HG02970 (cell line): ENCODE measurements at regions not wholly inside any gene's neighbourhood (a gene's known extent, or its start where the extent isn't known, plus 50 kb on each side); places are given as distances from the start of the nearest gene placed in this dataset.

Experiments
- ATAC-seq: cut with Tn5 transposase; IDR thresholded peaks from one replicate; pipeline ENCODE4 v1.9.1; 2021; ENCODE audit warnings: mild to moderate bottlenecking, moderate library complexity, moderate number of reproducible peaks; ENCODE audit not compliant: unreplicated experiment, low FRiP score

GRCh38 chr12:105935106-105935505 lies 203.6 kb downstream of the NUAK1 start:
- ATAC-seq, result no peak

- ATAC-seq, result no peak
Observed at GRCh38 chr12:105935981-105936380, 202.8 kb downstream of the NUAK1 start.

GRCh38 chr12:105936496-105936895 lies 202.3 kb downstream of the NUAK1 start:
- no peak for ATAC-seq

- no peak for ATAC-seq
Observed at GRCh38 chr12:105937009-105937408, 201.7 kb downstream of the NUAK1 start.

- no peak for ATAC-seq
Observed at GRCh38 chr12:105939181-105939721, 199.5 kb downstream of the NUAK1 start.

- no peak for ATAC-seq
Observed at GRCh38 chr12:105942281-105942680, 196.5 kb downstream of the NUAK1 start.

GRCh38 chr12:105943525-105943924 lies 195.2 kb downstream of the NUAK1 start:
- ATAC-seq, result no peak

- ATAC-seq, result no peak
Observed at GRCh38 chr12:105944628-105945027, 194.1 kb downstream of the NUAK1 start.

GRCh38 chr12:105945880-105946279 lies 192.9 kb downstream of the NUAK1 start:
- no peak for ATAC-seq

GRCh38 chr12:105946493-105946901 lies 192.3 kb downstream of the NUAK1 start:
- no peak for ATAC-seq

GRCh38 chr12:105947906-105948305 lies 190.8 kb downstream of the NUAK1 start:
- no peak for ATAC-seq

GRCh38 chr12:105948331-105948730 lies 190.4 kb downstream of the NUAK1 start:
- ATAC-seq, result no peak

GRCh38 chr12:105949391-105949790 lies 189.4 kb downstream of the NUAK1 start:
- no peak for ATAC-seq

- ATAC-seq, result no peak
Observed at GRCh38 chr12:105951732-105952131, 187.0 kb downstream of the NUAK1 start.

- ATAC-seq, result no peak
Observed at GRCh38 chr12:105954951-105955931, 183.5 kb downstream of the NUAK1 start.

GRCh38 chr12:105955976-105956375 lies 182.8 kb downstream of the NUAK1 start:
- ATAC-seq, result no peak

GRCh38 chr12:105956662-105957457 lies 181.9 kb downstream of the NUAK1 start:
- no peak for ATAC-seq

- ATAC-seq, result no peak
Observed at GRCh38 chr12:105960319-105961083, 178.3 kb downstream of the NUAK1 start.

- no peak for ATAC-seq
Observed at GRCh38 chr12:105961821-105962671, 176.7 kb downstream of the NUAK1 start.
